WERI-Rb-1 (cell line): ENCODE measurements at regions not wholly inside any gene's neighbourhood (a gene's known extent, or its start where the extent isn't known, plus 50 kb on each side); places are given as distances from the start of the nearest gene placed in this dataset.
"Not testable (repeated sequence)": the region's sequence is repeated elsewhere in the genome, so short reads cannot be mapped to it uniquely, and the experiment has no call there.

Experiments
- DNase-seq: peaks from one replicate; pipeline ENCODE4 v3.0.0-alpha.2; 2020
- H3K27ac ChIP-seq: fragments of 250-450 bp; sonication (Bioruptor Pico); 2 replicates; pipeline ENCODE4 v1.5.1; 2020; ENCODE audit warnings: mild to moderate bottlenecking, moderate library complexity
- H3K27me3 ChIP-seq: fragments of 250-450 bp; sonication (Bioruptor Pico); 2 replicates; pipeline ENCODE4 v1.5.1; 2021; ENCODE audit warnings: mild to moderate bottlenecking, low read depth, moderate library complexity; ENCODE audit not compliant: insufficient read depth, severe bottlenecking
- H3K36me3 ChIP-seq: fragments of 250-450 bp; sonication (Bioruptor Pico); 2 replicates; pipeline ENCODE4 v1.5.1; 2020; ENCODE audit warnings: mild to moderate bottlenecking, moderate library complexity
- H3K4me3 ChIP-seq: 2 replicates; pipeline ENCODE4 v1.5.1; 2011; ENCODE audit warnings: low read depth, mild to moderate bottlenecking, control low read depth, low read length
- H3K9me3 ChIP-seq: fragments of 250-450 bp; sonication (Bioruptor Pico); 2 replicates; pipeline ENCODE4 v1.5.1; 2021; ENCODE audit warnings: mild to moderate bottlenecking, moderate library complexity; ENCODE audit not compliant: severe bottlenecking
- TF ChIP-seq, protein P1 (sequence below): IDR thresholded peaks from 2 replicates; pipeline ENCODE4 v1.5.1; 2011; ENCODE audit warnings: low read depth, mild to moderate bottlenecking, control low read depth, inconsistent platforms, low read length

DNA sequence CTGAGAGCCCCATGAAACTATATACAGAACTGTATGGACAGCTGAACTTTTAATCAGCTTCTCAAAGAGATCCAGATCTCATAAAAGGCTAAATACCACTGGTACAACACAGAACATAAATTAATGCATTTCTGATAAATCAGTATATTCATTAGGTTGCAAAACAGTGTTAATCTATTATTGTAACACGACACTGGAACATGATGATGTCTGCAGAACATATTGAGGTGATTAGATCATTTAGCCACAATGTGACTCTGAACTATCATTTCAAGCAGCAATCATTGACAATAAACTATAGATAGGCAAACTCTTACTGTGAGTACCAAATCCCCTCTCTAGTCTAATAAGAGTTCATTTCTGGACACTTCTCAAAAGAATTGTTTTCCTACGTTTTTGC, 50.3 kb downstream of the GASK1B start:
- TF ChIP-seq, protein P1, sequence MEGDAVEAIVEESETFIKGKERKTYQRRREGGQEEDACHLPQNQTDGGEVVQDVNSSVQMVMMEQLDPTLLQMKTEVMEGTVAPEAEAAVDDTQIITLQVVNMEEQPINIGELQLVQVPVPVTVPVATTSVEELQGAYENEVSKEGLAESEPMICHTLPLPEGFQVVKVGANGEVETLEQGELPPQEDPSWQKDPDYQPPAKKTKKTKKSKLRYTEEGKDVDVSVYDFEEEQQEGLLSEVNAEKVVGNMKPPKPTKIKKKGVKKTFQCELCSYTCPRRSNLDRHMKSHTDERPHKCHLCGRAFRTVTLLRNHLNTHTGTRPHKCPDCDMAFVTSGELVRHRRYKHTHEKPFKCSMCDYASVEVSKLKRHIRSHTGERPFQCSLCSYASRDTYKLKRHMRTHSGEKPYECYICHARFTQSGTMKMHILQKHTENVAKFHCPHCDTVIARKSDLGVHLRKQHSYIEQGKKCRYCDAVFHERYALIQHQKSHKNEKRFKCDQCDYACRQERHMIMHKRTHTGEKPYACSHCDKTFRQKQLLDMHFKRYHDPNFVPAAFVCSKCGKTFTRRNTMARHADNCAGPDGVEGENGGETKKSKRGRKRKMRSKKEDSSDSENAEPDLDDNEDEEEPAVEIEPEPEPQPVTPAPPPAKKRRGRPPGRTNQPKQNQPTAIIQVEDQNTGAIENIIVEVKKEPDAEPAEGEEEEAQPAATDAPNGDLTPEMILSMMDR, result no peak
- Histone ChIP-seq H3K27me3 (no peaks in the 10 kb centered on the region), H3K27ac (no peak overlapping the region), H3K4me3 (no peak overlapping the region), H3K36me3 (no peaks in the 10 kb centered on the region), H3K9me3 (no peaks in the 10 kb centered on the region)
- DNase-seq, result no peak

DNA sequence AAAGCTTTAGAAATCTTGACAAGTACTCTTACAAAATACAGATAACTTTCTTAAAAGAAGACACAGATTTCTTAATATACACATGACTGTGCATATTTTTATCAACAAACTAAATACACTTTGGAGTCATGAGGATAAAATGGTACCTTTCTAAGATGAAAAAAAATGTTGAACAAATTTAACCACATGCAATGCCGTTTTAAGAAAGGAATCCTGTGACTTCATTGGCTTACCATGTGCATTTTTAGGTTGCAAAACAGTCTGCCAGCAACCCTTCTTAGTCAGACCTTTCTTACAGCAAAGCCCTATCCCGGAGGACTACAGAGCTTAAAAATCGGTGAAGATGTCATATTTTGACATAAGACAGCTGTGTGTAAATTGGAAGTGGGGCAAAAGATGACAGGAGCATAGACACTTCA, 51.7 kb downstream of the GASK1B start:
- Histone ChIP-seq H3K36me3 (no peaks in the 10 kb centered on the region), H3K9me3 (no peaks in the 10 kb centered on the region), H3K27me3 (no peaks in the 10 kb centered on the region), H3K27ac (no peak overlapping the region), H3K4me3 (no peak overlapping the region)
- no peak for DNase-seq
- TF ChIP-seq, protein P1, result no peak

DNA sequence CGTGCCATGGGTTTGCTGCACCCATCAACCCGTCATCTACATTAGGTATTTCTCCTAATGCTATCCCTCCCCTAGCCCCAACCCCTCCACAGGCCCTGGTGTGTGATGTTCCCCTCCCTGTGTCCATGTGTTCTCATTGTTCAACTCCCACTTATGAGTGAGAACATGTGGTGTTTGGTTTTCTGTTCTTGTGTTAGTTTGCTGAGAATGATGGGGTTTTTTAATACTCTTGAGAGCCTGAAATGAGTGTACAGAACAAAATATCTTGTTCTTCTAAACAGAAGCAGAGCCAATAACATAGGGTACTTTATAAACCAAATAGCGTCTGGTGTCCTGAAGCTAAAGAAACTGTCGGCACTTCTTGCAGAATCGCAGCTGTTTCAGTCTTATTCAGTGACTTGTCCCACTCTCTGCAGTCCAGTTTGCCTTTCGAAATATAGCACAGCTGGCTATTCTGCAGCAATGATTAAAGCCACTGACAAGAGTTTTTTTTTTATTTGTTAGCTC, 52.1 kb downstream of the GASK1B start:
- H3K36me3 ChIP-seq, DNase-seq, H3K4me3 ChIP-seq, H3K9me3 ChIP-seq, H3K27me3 ChIP-seq, H3K27ac ChIP-seq: not testable (repeated sequence)

DNA sequence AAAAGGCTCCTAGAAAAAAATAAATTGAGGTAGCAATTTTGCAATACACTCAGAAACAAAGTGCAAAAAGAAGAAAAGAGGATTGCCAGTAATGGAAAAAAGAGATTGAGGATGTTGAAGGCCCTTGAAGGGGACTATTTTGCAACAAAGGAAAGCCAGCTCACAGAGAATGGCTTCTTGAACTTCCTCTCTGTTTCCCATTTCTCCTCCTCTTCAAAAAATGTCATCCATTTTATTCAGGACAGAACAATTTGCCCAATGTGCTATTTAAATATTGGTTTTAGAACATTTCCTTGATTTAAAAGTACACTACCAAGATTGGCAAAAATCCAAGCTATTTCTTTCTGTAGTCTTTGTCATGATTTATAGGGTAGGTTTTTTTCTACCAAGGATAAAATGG, 60.2 kb downstream of the GASK1B start:
- H3K36me3 ChIP-seq, result no peaks in the 10 kb centered on the region
- TF ChIP-seq, protein P1, result no peak
- no peak overlapping the region for H3K4me3 ChIP-seq
- DNase-seq, result no peak
- no peaks in the 10 kb centered on the region for H3K27me3 ChIP-seq
- no peak overlapping the region for H3K27ac ChIP-seq
- H3K9me3 ChIP-seq, result no peaks in the 10 kb centered on the region

DNA sequence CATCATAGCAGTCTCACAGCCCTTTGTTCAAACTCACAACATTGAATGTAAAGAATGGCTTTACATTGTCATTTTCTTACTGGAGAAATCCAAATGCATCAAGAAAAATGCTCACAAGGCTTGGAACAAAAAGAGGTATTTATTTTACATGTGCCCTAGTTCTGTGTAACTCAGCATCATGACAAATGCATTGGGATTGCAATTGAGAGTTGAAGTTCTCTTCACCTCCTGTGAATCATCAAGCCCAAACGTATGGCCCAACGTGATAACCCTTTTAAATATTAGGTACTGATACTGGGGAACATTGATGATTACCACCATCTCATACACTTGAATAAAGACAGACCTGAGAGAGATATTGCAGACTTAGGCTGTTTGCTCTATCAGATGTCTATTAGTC, 61.6 kb downstream of the GASK1B start:
- TF ChIP-seq, protein P1, result no peak
- no peaks in the 10 kb centered on the region for H3K36me3 ChIP-seq
- no peaks in the 10 kb centered on the region for H3K9me3 ChIP-seq
- no peaks in the 10 kb centered on the region for H3K27me3 ChIP-seq
- no peak overlapping the region for H3K4me3 ChIP-seq
- DNase-seq, result no peak
- H3K27ac ChIP-seq, result no peak overlapping the region

DNA sequence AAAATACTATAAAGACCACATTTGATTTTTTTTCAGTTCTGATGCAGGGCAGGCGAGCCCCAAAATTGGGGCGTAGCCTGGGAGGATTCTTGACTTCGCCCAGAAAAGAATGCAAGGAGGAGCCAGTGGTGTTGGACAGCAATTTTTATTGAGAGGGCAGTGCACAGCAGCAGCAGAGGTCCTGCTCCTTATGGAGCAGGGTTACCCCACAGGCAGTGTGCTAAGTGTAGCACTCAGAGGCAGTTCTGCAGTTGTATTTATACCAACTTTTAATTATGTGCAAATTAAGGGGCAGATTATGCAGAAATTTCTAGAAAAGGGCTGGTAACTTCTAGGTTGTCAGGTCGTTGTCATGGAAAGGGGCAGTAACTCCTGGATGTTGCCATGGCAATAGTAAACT, 69.9 kb downstream of the GASK1B start:
- Histone ChIP-seq H3K36me3 (no peaks in the 10 kb centered on the region), H3K9me3 (no peaks in the 10 kb centered on the region), H3K27me3 (no peaks in the 10 kb centered on the region), H3K4me3 (no peak overlapping the region), H3K27ac (no peak overlapping the region)
- no peak for DNase-seq
- TF ChIP-seq, protein P1, result no peak
